ENCODE measurements at regions not wholly inside any gene's neighbourhood (a gene's known extent, or its start where the extent isn't known, plus 50 kb on each side); places are given as distances from the start of the nearest gene placed in this dataset.

DNA sequence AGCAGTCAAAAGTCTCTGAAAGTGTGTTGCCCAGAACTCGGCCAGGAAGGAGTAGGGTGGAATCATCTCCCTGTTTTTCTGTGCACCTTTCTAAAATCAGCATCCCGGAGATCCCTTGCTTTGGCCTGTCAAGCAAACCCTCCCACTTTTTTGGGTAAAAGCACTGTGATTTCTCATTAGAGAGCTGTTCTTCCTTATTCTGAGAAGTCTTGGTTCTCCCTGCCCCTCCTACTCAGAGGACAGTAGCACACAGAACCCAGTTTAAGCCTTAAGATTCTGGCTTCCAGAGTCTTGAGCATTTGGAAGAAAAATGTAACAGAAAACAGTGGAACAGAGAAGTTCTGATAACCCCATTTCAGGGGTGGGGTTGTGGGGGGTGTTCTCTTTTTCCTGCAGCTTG is 52.6 kb upstream of the KATNAL1 start:
- no peak for DNase-seq (ENCODE audit: low read depth)

DNA sequence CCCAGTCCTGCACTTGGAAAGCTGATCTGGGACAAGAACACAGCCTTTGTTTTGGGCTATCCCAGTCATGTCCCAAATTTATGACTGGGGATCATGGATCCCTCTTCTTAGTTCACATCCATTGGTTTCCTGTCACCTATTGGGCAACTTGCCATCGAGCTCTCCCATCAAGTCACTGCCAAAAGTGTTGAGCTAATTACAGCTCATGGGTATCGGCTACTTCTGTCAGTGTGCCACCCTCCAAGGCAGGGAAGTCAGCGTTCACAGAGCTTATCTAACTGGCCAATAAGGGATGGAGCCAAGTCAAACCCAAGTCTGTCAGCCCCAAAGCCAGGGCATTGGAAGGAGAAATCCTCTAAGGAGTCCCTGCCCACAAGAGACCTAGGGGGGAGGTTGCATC is 53.2 kb upstream of the KATNAL1 start:
- DNase-seq (ENCODE audit: low read depth): no peak

DNA sequence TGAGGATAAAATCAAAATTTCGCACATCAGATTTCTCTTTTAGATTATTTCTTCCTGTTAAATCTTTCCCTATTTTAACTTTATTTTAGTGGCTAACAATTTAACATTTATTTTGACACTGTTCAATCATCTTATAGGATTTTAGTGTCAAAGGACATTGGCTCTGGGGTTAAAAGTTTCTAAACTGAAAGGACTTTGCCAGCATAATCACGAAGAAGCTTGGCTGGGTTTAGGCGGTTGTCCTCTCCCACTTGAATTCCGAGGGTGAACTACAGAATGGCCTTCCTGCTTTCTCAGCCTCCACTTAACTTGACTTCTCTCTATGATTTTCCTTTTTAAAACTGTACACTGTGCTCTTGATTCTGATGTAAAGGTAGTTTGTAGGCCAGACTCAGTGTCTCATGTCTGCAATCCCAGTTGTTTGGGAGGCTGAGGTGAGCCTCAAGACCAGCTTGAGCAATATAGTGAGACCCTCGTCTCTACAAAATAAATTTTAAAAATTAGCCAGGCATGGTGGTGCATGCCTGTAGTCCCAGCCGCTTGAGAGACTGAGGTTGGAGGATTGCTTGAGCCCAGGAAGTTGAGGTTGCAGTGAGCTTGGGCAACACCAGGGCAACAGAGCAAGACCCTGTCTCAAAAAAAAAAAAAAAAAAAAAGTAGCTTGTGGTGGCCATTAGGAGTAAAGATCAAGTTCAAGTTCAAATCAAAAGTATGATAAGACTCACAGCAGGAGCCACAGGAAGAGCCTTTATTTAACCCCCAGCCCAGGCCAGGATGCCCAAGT is 54.8 kb upstream of the KATNAL1 start:
- DNase-seq (ENCODE audit: low read depth): no peak

DNA sequence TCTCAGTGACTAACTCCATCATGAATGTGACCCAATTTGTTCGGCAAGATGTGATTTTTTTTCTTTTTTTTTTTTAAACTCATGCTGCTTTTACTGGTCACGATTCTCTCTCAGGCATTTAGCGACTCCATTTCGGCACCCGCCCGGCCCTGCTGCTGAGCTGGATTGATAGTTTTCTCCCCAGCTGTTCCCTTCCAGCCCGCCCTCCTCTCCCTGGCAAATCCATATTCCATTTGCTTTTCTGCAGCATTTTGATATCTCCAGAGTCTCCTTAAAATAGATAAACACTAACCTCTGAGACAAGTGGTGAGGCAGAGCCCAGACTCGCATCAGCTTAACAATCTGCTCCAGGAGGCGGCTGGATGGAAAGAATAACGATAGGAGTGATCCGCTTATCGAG is 55.5 kb upstream of the KATNAL1 start:
- peak; percentile 7 for DNase-seq (ENCODE audit: low read depth)

DNA sequence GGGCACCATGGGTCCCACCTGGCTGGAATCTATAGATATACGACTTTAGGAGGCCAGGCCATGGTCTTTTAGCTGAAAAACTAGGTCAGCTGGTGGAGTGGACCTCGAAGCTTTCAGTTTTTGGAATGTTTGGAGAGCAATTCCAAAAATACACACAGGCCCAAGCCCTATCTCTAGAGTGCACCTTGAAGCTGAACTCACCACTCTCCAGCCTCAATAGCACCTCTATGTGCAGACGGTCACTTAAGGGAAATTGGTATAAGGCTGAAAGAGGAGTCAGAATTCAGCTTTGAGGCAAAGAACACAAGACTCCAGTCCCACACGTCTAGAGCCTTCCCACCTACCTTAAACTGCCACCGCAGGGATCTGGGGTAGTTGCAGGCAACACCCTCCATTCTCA is 56.4 kb upstream of the KATNAL1 start:
- DNase-seq (ENCODE audit: low read depth): no peak

DNA sequence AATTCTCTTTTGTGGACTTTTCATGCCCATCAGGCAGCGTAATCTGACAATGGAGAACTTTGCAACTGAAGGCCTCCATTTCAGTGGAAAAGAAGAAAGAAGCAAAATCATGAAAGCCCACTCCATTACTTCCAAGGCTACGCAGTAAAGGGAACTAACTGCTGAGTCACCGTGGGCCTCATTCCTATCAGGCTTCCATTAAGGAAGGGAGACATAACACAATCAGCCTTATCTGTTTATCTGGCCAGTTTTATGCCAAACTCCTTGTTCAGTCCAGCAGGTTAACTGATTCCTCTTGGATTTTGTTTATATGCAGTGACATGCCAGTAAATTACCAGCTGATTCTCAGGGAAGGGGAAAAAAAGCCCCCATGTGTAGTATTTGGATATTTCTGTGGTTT is 56.8 kb upstream of the KATNAL1 start:
- no peak for DNase-seq (ENCODE audit: low read depth)

DNA sequence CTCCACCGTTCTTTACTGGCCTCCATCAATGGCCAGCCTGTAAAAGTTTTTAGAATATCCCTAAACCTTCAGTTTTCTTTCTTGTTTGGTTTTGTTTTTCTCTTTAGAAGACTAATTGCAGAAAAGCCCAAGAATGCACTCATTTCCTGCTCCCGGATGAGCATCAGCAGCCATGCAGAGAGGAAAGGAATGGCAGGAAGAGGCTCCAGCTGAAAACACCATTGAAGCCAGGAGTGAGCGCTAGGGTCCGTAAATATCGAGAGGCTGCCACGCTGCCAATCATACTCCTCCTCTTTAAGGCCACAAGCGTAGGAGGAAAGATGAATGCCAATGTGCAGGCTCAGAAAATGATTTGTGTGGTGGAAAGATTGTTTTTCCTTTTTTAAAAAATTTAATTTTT is 57.4 kb upstream of the UBE2L5 start:
- DNase-seq (ENCODE audit: low read depth): no peak

DNA sequence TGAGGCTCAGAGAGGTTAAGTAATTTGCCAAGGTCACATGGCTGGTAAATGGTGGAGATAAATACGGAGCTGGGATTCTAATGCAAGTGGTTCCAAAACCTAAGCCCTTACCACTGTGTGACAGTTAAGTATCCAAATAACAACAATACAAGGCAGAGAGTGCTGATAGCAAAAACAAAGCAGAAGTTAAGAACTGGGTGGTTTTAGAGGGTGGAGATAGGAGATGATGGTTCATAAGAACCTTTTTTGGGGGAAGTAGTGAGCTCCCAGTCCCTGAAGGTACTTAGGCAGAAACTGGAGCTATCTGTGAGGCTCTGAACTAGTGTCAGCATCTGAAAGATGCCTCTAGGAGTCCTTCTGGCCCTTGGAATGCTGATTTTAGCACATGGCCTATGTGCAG is 56.2 kb upstream of the UBE2L5 start:
- DNase-seq (ENCODE audit: low read depth): no peak

DNA sequence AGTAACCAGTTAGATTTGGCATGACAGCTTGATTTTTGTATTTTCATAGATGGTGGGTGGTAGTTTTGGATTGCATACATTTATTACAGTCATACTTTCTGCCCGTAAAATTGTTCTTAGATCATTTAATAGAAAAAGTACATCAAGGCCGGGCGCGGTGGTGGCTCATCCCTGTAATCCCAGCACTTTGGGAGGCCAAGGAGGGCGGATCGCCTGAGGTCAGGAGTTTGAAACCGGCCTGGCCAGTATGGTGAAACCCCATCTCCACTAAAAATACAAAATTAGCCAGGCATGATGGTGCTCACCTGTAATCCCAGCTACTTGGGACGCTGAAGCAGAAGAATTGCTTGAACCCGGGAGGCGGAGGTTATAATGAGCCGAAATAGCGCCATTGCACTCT is 55.0 kb upstream of the UBE2L5 start:
- no peak for DNase-seq (ENCODE audit: low read depth)

DNA sequence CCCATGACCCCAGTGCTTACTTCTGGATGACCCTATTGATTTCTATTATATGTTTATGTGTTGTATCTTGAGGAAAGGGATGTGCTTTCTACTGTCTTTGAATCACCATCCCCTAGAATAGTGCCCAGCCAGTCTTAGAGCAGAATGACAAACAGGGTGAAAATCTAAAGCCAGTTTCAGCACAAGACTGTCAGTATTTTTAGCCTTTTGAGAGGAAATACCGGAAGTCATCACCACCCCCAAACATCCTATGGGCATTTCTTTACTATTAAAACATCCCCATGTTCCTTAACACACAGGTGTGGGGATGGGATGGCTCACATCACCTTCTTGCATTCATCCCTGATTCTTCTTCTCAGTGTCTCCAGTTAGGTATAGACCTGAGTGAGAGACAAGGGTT is 52.1 kb upstream of the UBE2L5 start:
- DNase-seq (ENCODE audit: low read depth): no peak

DNA sequence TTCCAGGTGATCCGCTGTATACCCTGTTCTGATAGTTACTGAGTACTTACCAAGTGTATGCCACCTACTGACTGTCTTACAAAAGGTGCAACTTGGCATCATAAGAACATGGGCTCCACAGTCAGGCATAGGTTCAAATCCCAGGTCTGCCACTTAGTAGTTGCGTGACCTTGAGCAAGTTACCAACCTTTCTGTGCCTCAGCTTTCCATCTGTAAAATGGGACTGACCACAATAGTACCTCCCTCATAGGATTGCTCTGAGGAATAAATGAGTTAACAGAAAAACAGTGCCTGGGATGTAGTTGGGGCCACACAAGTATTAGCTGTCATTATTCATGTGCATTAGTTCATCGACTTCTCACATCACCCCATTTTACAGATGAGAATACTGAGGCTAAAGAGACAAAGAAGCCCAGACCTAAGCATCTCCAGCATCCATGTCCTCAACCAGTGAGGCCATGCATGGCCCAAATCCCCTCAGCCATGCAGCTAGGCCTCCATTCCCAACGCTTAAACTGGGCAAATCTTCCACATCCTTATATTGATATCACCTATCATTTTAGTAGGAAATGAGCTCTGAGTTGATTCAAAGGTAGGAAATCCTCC is 51.3 kb upstream of the UBE2L5 start:
- no peak for DNase-seq (ENCODE audit: low read depth)

DNA sequence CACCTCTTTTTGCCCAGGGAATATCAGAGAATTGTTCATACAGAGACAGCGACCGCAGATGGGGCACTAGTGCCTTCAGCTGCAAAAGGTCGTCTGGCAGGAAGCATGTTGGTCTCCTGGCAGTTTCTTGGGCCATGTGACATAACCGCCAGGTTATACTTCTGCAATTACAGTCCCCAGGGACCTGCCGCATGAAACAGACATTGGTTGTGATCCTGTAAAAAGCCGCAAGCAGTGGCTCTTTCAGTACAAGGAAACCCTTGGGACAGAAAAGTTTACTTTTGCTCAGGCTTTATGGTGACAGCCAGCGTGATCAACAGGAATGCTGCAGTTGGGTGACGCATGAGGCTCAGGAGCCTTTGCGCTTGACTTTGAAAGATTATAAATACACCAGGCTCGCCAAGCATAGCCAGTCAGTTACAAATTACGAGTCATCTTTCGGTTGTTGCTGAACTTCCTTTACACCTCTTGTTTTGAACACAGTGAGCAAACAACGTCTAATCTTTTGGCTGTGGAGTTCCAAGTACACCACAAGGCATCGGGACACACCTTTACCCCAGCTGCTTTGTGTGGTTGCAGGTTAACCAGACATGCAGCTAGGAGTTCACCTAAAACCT is 50.5 kb upstream of the UBE2L5 start:
- peak; percentile 30 for DNase-seq (ENCODE audit: low read depth)

Measured in LHCN-M2 (cell line).